SK-N-SH (cell line): ENCODE measurements at regions not wholly inside any gene's neighbourhood (a gene's known extent, or its start where the extent isn't known, plus 50 kb on each side); places are given as distances from the start of the nearest gene placed in this dataset.

Source experiments
- FOXM1 ChIP-seq: IDR thresholded peaks from 2 replicates; pipeline ENCODE4 v1.4.0; 2012; ENCODE audit warnings: low read depth, mild to moderate bottlenecking
- JUND ChIP-seq: IDR thresholded peaks from 2 replicates; pipeline ENCODE4 v1.4.0; 2012
- NFIC ChIP-seq: IDR thresholded peaks from 2 replicates; pipeline ENCODE4 v1.4.0; 2012; ENCODE audit warnings: borderline replicate concordance
- SIN3A ChIP-seq: IDR thresholded peaks from 2 replicates; pipeline ENCODE4 v1.6.1; 2012; ENCODE audit warnings: low read depth, mild to moderate bottlenecking, low read length, moderate library complexity, borderline replicate concordance
- TF ChIP-seq, protein P1 (sequence below): fragments of 200-600 bp; sonication (generic); IDR thresholded peaks from 2 replicates; pipeline ENCODE4 v1.6.1; 2017; ENCODE audit warnings: antibody characterized with exemption, mild to moderate bottlenecking, moderate library complexity

DNA sequence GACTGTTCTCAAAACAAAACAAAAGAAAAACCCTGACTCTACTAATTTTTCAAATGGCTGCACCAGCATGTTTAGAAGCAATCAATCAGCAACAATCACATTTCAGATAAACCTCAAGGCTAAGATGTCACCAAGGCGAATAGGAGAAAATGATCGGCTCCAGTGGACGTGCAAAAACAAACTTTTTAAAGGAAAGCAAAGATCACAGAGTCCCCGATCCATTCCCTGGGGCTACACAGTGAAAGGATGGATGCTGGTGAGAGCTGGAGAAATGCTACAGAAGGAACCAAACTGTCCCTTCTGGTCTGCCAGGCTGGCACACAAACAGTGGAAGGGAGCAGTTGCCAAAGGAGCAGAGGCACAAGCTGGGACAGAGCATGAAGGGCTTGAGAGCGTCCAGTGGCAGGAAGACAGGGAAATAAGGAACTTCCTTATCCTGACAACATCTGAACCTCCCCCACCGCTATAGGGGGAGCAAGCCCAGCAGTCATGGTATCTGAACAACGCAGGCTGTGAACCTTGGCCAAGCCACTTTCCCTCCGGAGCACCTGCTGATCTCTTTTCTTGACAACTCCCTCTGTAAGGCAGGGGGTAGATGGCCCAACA, 73.7 kb upstream of the HIVEP1 start:
- TF ChIP-seq JUND (no peak), FOXM1 (no peak), NFIC (no peak), SIN3A (no peak)
- TF ChIP-seq, protein P1, sequence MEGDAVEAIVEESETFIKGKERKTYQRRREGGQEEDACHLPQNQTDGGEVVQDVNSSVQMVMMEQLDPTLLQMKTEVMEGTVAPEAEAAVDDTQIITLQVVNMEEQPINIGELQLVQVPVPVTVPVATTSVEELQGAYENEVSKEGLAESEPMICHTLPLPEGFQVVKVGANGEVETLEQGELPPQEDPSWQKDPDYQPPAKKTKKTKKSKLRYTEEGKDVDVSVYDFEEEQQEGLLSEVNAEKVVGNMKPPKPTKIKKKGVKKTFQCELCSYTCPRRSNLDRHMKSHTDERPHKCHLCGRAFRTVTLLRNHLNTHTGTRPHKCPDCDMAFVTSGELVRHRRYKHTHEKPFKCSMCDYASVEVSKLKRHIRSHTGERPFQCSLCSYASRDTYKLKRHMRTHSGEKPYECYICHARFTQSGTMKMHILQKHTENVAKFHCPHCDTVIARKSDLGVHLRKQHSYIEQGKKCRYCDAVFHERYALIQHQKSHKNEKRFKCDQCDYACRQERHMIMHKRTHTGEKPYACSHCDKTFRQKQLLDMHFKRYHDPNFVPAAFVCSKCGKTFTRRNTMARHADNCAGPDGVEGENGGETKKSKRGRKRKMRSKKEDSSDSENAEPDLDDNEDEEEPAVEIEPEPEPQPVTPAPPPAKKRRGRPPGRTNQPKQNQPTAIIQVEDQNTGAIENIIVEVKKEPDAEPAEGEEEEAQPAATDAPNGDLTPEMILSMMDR: no peak
